ENCODE measurements at regions not wholly inside any gene's neighbourhood (a gene's known extent, or its start where the extent isn't known, plus 50 kb on each side); places are given as distances from the start of the nearest gene placed in this dataset.

- TF ChIP-seq CTCF (conservative IDR thresholded peaks at IDR 0.05) (no peak), ZFX (IDR thresholded peaks at IDR 0.05) (no peak)
These were observed 367.4 kb downstream of the CD109 start for GRCh38 chr6:74063391-74063790.
